Mesendoderm (in vitro differentiated cells): ENCODE measurements at regions not wholly inside any gene's neighbourhood (a gene's known extent, or its start where the extent isn't known, plus 50 kb on each side); places are given as distances from the start of the nearest gene placed in this dataset.
A peak's percentile ranks its signal among the peaks of the same experiment; 100 is the strongest.

Source experiments
- DNase-seq: peaks from one replicate; pipeline ENCODE4 v3.0.0; 2013
- H2AK5ac ChIP-seq: 2 replicates; pipeline ENCODE4 v1.6.1; 2013; ENCODE audit warnings: low read length, inconsistent platforms
- H2BK120ac ChIP-seq: 2 replicates; pipeline ENCODE4 v1.6.1; 2013; ENCODE audit warnings: low read depth, mild to moderate bottlenecking, low read length, moderate library complexity, mixed read lengths
- H2BK15ac ChIP-seq: replicated peaks from 2 replicates; pipeline ENCODE4 v1.6.1; 2013; ENCODE audit warnings: low read depth, mild to moderate bottlenecking, moderate library complexity
- H2BK5ac ChIP-seq: 2 replicates; pipeline ENCODE4 v1.6.1; 2013; ENCODE audit warnings: low read length, inconsistent platforms
- H3K18ac ChIP-seq: 2 replicates; pipeline ENCODE4 v1.6.1; 2013; ENCODE audit warnings: mild to moderate bottlenecking, low read length, mixed read lengths
- H3K23ac ChIP-seq: one replicate; pipeline ENCODE4 v1.6.1; 2013; ENCODE audit warnings: low read length
- H3K27ac ChIP-seq: 2 replicates; pipeline ENCODE4 v1.5.1; 2013; ENCODE audit warnings: low read depth, mild to moderate bottlenecking, inconsistent platforms, low read length, moderate library complexity
- H3K27me3 ChIP-seq: 2 replicates; pipeline ENCODE4 v1.6.1; 2013; ENCODE audit warnings: low read length, control low read depth, mild to moderate bottlenecking, inconsistent platforms; ENCODE audit not compliant: insufficient read depth, poor library complexity
- H3K36me3 ChIP-seq: 2 replicates; pipeline ENCODE4 v1.6.1; 2013; ENCODE audit warnings: low read length, inconsistent platforms; ENCODE audit not compliant: control insufficient read depth, insufficient read depth
- H3K4ac ChIP-seq: one replicate; pipeline ENCODE4 v1.6.1; 2013; ENCODE audit warnings: low read depth, mild to moderate bottlenecking, low read length, moderate library complexity
- H3K4me1 ChIP-seq: 2 replicates; pipeline ENCODE4 v1.6.1; 2013; ENCODE audit warnings: low read depth, low read length, inconsistent platforms; ENCODE audit not compliant: control insufficient read depth
- H3K4me2 ChIP-seq: 2 replicates; pipeline ENCODE4 v1.6.1; 2013; ENCODE audit warnings: low read length
- H3K4me3 ChIP-seq: 2 replicates; pipeline ENCODE4 v1.5.1; 2013; ENCODE audit warnings: mild to moderate bottlenecking, low read length
- H3K56ac ChIP-seq: one replicate; pipeline ENCODE4 v1.6.1; 2013; ENCODE audit warnings: low read length
- H3K79me1 ChIP-seq: 2 replicates; pipeline ENCODE4 v1.6.1; 2013; ENCODE audit warnings: low read length, inconsistent platforms
- H3K79me2 ChIP-seq: 2 replicates; pipeline ENCODE4 v1.6.1; 2013; ENCODE audit warnings: mild to moderate bottlenecking, low read length; ENCODE audit not compliant: control insufficient read depth, insufficient read depth
- H3K9ac ChIP-seq: 2 replicates; pipeline ENCODE4 v1.6.1; 2013; ENCODE audit warnings: low read length, inconsistent platforms
- H4K5ac ChIP-seq: one replicate; pipeline ENCODE4 v1.6.1; 2013; ENCODE audit warnings: low read length
- H4K8ac ChIP-seq: one replicate; pipeline ENCODE4 v1.6.1; 2013; ENCODE audit warnings: low read depth, mild to moderate bottlenecking, control low read depth, low read length, moderate library complexity
- WGBS: extraction: QIAGEN DNeasy Blood & Tissue Kit; methylation state at CpG from one replicate; pipeline ENCODE4 v1.1.7; 2013; ENCODE audit warnings: low lambda C conversion rate, missing lambda C conversion rate; ENCODE audit not compliant: insufficient coverage; ENCODE audit errors: extremely low coverage; 5-methylcytosine and 5-hydroxymethylcytosine counted together

GRCh38 chr1:198424441-198424840 is 116.0 kb downstream of the ATP6V1G3 start:
- Histone ChIP-seq H2BK120ac (no peak overlapping the region), H3K18ac (no peak overlapping the region), H2BK5ac (no peak overlapping the region), H4K8ac (no peak overlapping the region), H3K4me2 (no peak overlapping the region), H3K23ac (no peak overlapping the region), H3K27ac (no peak overlapping the region), H3K4me3 (no peak overlapping the region), H3K27me3 (no peaks in the 10 kb centered on the region), H3K56ac (no peak overlapping the region), H4K5ac (no peak overlapping the region), H2AK5ac (no peak overlapping the region), H3K4ac (no peak overlapping the region), H3K79me2 (no peaks in the 10 kb centered on the region), H3K79me1 (no peaks in the 10 kb centered on the region), H2BK15ac (no peak overlapping the region), H3K4me1 (no peaks in the 10 kb centered on the region), H3K9ac (no peak overlapping the region), H3K36me3 (no peaks in the 10 kb centered on the region)
- DNase-seq: peak; percentile 2
- no CpG with 5 or more reads among the region's 2 CpGs for WGBS

GRCh38 chr1:198423673-198424072 is 116.8 kb downstream of the ATP6V1G3 start:
- Histone ChIP-seq H2AK5ac (no peak overlapping the region), H3K27ac (no peak overlapping the region), H4K8ac (no peak overlapping the region), H3K4me2 (no peak overlapping the region), H2BK120ac (no peak overlapping the region), H2BK15ac (no peak overlapping the region), H3K4ac (peak overlapping the region; percentile 36), H3K79me1 (no peaks in the 10 kb centered on the region), H3K18ac (no peak overlapping the region), H3K4me1 (no peaks in the 10 kb centered on the region), H3K9ac (no peak overlapping the region), H2BK5ac (no peak overlapping the region), H3K4me3 (no peak overlapping the region), H3K79me2 (no peaks in the 10 kb centered on the region), H3K23ac (no peak overlapping the region), H3K36me3 (no peaks in the 10 kb centered on the region), H4K5ac (no peak overlapping the region), H3K56ac (no peak overlapping the region), H3K27me3 (no peaks in the 10 kb centered on the region)
- DNase-seq: peak; percentile 64
- no CpG with 5 or more reads among the region's 1 CpG for WGBS

DNA sequence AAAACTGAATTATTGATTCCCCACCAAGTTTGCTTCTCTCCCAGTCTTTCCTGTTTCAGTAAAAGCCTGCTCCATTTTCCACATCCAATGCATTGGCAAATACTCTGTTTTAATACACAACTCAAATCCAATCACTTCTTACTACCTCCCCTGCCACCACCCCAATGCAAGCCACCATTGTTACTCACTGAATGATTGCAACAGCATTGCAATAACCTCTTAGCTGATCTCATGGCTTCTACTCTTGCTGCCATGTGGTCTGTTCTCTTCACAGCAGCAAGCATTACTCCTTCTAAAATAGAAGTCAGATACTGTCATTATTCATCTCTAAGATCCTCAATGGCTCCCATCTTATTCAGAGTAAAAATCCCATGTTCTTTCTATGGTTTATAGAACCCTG is 123.4 kb downstream of the ATP6V1G3 start:
- Histone ChIP-seq H3K18ac (no peak overlapping the region), H3K79me2 (no peaks in the 10 kb centered on the region), H3K36me3 (no peaks in the 10 kb centered on the region), H2BK120ac (no peak overlapping the region), H3K4ac (no peak overlapping the region), H4K5ac (no peak overlapping the region), H2BK15ac (no peak overlapping the region), H4K8ac (no peak overlapping the region), H3K4me1 (no peaks in the 10 kb centered on the region), H3K4me3 (no peak overlapping the region), H3K4me2 (no peak overlapping the region), H3K23ac (no peak overlapping the region), H3K79me1 (no peaks in the 10 kb centered on the region), H3K56ac (no peak overlapping the region), H3K9ac (no peak overlapping the region), H2AK5ac (no peak overlapping the region), H3K27ac (no peak overlapping the region), H3K27me3 (no peaks in the 10 kb centered on the region), H2BK5ac (no peak overlapping the region)
- DNase-seq: no peak

- DNase-seq: peak; percentile 7
- H3K4me3 ChIP-seq: no peak overlapping the region
- H3K27me3 ChIP-seq: no peaks in the 10 kb centered on the region
- no peak overlapping the region for H3K9ac ChIP-seq
- H3K23ac ChIP-seq: no peak overlapping the region
- H3K4ac ChIP-seq: no peak overlapping the region
- no peak overlapping the region for H2BK15ac ChIP-seq
- H3K4me2 ChIP-seq: no peak overlapping the region
- no peak overlapping the region for H4K8ac ChIP-seq
- H3K27ac ChIP-seq: no peak overlapping the region
- H3K56ac ChIP-seq: no peak overlapping the region
- H2AK5ac ChIP-seq: no peak overlapping the region
- H3K36me3 ChIP-seq: no peaks in the 10 kb centered on the region
- no CpG with 5 or more reads among the region's 3 CpGs for WGBS
- H2BK5ac ChIP-seq: no peak overlapping the region
- H2BK120ac ChIP-seq: no peak overlapping the region
- no peak overlapping the region for H3K18ac ChIP-seq
- no peak overlapping the region for H4K5ac ChIP-seq
- no peaks in the 10 kb centered on the region for H3K4me1 ChIP-seq
- H3K79me1 ChIP-seq: no peaks in the 10 kb centered on the region
- H3K79me2 ChIP-seq: no peaks in the 10 kb centered on the region
Measured at GRCh38 chr1:198416296-198416695, 124.2 kb downstream of the ATP6V1G3 start.

- Histone ChIP-seq H3K23ac (no peak overlapping the region), H2BK120ac (no peak overlapping the region), H3K79me1 (no peaks in the 10 kb centered on the region)
Measured at GRCh38 chr1:198411240-198411639, 129.2 kb downstream of the ATP6V1G3 start.

GRCh38 chr1:198408716-198409115 is 131.8 kb downstream of the ATP6V1G3 start:
- H2BK120ac ChIP-seq: no peak overlapping the region
- no peak overlapping the region for H3K23ac ChIP-seq
- no peaks in the 10 kb centered on the region for H3K4me1 ChIP-seq
- H3K79me1 ChIP-seq: no peaks in the 10 kb centered on the region
- H2AK5ac ChIP-seq: no peak overlapping the region
- no peak overlapping the region for H3K9ac ChIP-seq
- WGBS: no CpG with 5 or more reads among the region's 2 CpGs
- no peak overlapping the region for H3K56ac ChIP-seq
- H3K4ac ChIP-seq: no peak overlapping the region
- no peaks in the 10 kb centered on the region for H3K36me3 ChIP-seq
- H4K5ac ChIP-seq: no peak overlapping the region
- DNase-seq: no peak
- H3K18ac ChIP-seq: no peak overlapping the region
- no peak overlapping the region for H3K4me2 ChIP-seq
- H4K8ac ChIP-seq: no peak overlapping the region
- no peaks in the 10 kb centered on the region for H3K27me3 ChIP-seq
- no peak overlapping the region for H3K27ac ChIP-seq
- no peak overlapping the region for H2BK5ac ChIP-seq
- no peak overlapping the region for H3K4me3 ChIP-seq
- no peak overlapping the region for H2BK15ac ChIP-seq
- H3K79me2 ChIP-seq: no peaks in the 10 kb centered on the region

More at GRCh38 chr1:198411240-198411639, 129.2 kb downstream of the ATP6V1G3 start:
- Histone ChIP-seq H3K4me2 (no peak overlapping the region), H3K9ac (no peak overlapping the region), H3K79me2 (no peaks in the 10 kb centered on the region), H4K8ac (no peak overlapping the region), H2AK5ac (no peak overlapping the region), H4K5ac (no peak overlapping the region), H3K4me1 (no peaks in the 10 kb centered on the region), H2BK15ac (no peak overlapping the region), H2BK5ac (no peak overlapping the region), H3K18ac (no peak overlapping the region), H3K27me3 (no peaks in the 10 kb centered on the region), H3K36me3 (no peaks in the 10 kb centered on the region), H3K27ac (no peak overlapping the region), H3K4ac (no peak overlapping the region), H3K4me3 (no peak overlapping the region), H3K56ac (no peak overlapping the region)
- DNase-seq: no peak
